ENCODE measurements at regions not wholly inside any gene's neighbourhood (a gene's known extent, or its start where the extent isn't known, plus 50 kb on each side); places are given as distances from the start of the nearest gene placed in this dataset.

- intact Hi-C loops (cut with DNase I), result no loop called here
These were observed 320.7 kb upstream of the JARID2 start for GRCh38 chr6:14925025-14925698.

GRCh38 chr6:14925699-14926026, 320.2 kb upstream of the JARID2 start:
- H3K4me3 ChIP-seq, result no peak overlapping the region
- no peaks in the 10 kb centered on the region for H3K36me3 ChIP-seq
- no peaks in the 10 kb centered on the region for H3K9me3 ChIP-seq
- no peak for TF ChIP-seq CTCF (IDR thresholded peaks at IDR 0.05)
- no peak for TF ChIP-seq POLR2AphosphoS5 (IDR thresholded peaks at IDR 0.05; ENCODE audit: insufficient read depth in 1 of 2, low read depth in 1 of 2)
- no peak for TF ChIP-seq POLR2A (IDR thresholded peaks at IDR 0.05)
- no peak overlapping the region for H3K27ac ChIP-seq
- no peaks in the 10 kb centered on the region for H3K27me3 ChIP-seq
- peaks cover 19% of the 10 kb centered on the region for H3K4me1 ChIP-seq
- DNase-seq (ENCODE audit: extremely low spot score in 2 of 2), result no peak
- intact Hi-C loops (cut with DNase I), result no loop called here

More at GRCh38 chr6:14925025-14925698, 320.7 kb upstream of the JARID2 start:
- TF ChIP-seq CTCF (IDR thresholded peaks at IDR 0.05) (no peak), POLR2AphosphoS5 (IDR thresholded peaks at IDR 0.05; ENCODE audit: insufficient read depth in 1 of 2, low read depth in 1 of 2) (no peak), POLR2A (IDR thresholded peaks at IDR 0.05) (no peak)
- DNase-seq (ENCODE audit: extremely low spot score in 2 of 2), result no peak
- no peak overlapping the region for H3K27ac ChIP-seq
- H3K4me3 ChIP-seq, result no peak overlapping the region
- H3K36me3 ChIP-seq, result no peaks in the 10 kb centered on the region
- peaks cover 19% of the 10 kb centered on the region for H3K4me1 ChIP-seq
- H3K27me3 ChIP-seq, result no peaks in the 10 kb centered on the region
- H3K9me3 ChIP-seq, result no peaks in the 10 kb centered on the region

GRCh38 chr6:14927398-14927797, 318.5 kb upstream of the JARID2 start:
- no peak overlapping the region for H3K4me3 ChIP-seq
- no peak overlapping the region for H3K27ac ChIP-seq
- TF ChIP-seq CTCF (IDR thresholded peaks at IDR 0.05), result no peak
- TF ChIP-seq POLR2AphosphoS5 (IDR thresholded peaks at IDR 0.05; ENCODE audit: insufficient read depth in 1 of 2, low read depth in 1 of 2), result no peak
- TF ChIP-seq POLR2A (IDR thresholded peaks at IDR 0.05), result no peak
- no peaks in the 10 kb centered on the region for H3K36me3 ChIP-seq
- H3K9me3 ChIP-seq, result no peaks in the 10 kb centered on the region
- H3K4me1 ChIP-seq, result peaks cover 19% of the 10 kb centered on the region
- intact Hi-C loops (cut with DNase I), result no loop called here
- no peaks in the 10 kb centered on the region for H3K27me3 ChIP-seq
- DNase-seq (ENCODE audit: extremely low spot score in 2 of 2), result no peak

GRCh38 chr6:14929291-14929690, 316.6 kb upstream of the JARID2 start:
- intact Hi-C loops (cut with DNase I), result no loop called here
- TF ChIP-seq POLR2AphosphoS5 (IDR thresholded peaks at IDR 0.05; ENCODE audit: insufficient read depth in 1 of 2, low read depth in 1 of 2), result no peak
- no peak for TF ChIP-seq CTCF (IDR thresholded peaks at IDR 0.05)
- no peak for TF ChIP-seq POLR2A (IDR thresholded peaks at IDR 0.05)

GRCh38 chr6:14930366-14930989, 315.4 kb upstream of the JARID2 start:
- DNase-seq (ENCODE audit: extremely low spot score in 2 of 2), result no peak
- Histone ChIP-seq H3K27ac (no peak overlapping the region), H3K36me3 (no peaks in the 10 kb centered on the region), H3K9me3 (no peaks in the 10 kb centered on the region), H3K4me1 (peaks cover 7% of the 10 kb centered on the region), H3K27me3 (no peaks in the 10 kb centered on the region), H3K4me3 (no peak overlapping the region)
- TF ChIP-seq POLR2AphosphoS5 (IDR thresholded peaks at IDR 0.05; ENCODE audit: insufficient read depth in 1 of 2, low read depth in 1 of 2) (no peak), POLR2A (IDR thresholded peaks at IDR 0.05) (no peak), CTCF (IDR thresholded peaks at IDR 0.05) (no peak)
- intact Hi-C loops (cut with DNase I), result no loop called here

More at GRCh38 chr6:14929291-14929690, 316.6 kb upstream of the JARID2 start:
- Histone ChIP-seq H3K9me3 (no peaks in the 10 kb centered on the region), H3K4me3 (no peak overlapping the region), H3K27ac (no peak overlapping the region), H3K4me1 (peaks cover 18% of the 10 kb centered on the region), H3K27me3 (no peaks in the 10 kb centered on the region), H3K36me3 (no peaks in the 10 kb centered on the region)
- DNase-seq (ENCODE audit: extremely low spot score in 2 of 2), result no peak
